Astrocyte of the spinal cord (primary cell): ENCODE measurements at regions not wholly inside any gene's neighbourhood (a gene's known extent, or its start where the extent isn't known, plus 50 kb on each side); places are given as distances from the start of the nearest gene placed in this dataset.
"Not testable (repeated sequence)": the region's sequence is repeated elsewhere in the genome, so short reads cannot be mapped to it uniquely, and the experiment has no call there.

Experiments
- DNase-seq: peaks from one replicate; pipeline ENCODE4 v3.0.0; 2011; ENCODE audit warnings: low read depth, low spot score
- H3K4me3 ChIP-seq: 2 replicates; pipeline ENCODE4 v1.5.1; 2011; ENCODE audit warnings: low read depth, mild to moderate bottlenecking, low read length, moderate library complexity
- CTCF ChIP-seq: IDR thresholded peaks from 2 replicates; pipeline ENCODE4 v1.5.1; 2012; ENCODE audit warnings: low read depth, mild to moderate bottlenecking, low read length, inconsistent platforms
- in situ Hi-C: cut with HindIII; loops from 2 replicates; pipeline ENCODE4 v1.10.0; 2017; ENCODE audit warnings: low sequenced_read_pairs

DNA sequence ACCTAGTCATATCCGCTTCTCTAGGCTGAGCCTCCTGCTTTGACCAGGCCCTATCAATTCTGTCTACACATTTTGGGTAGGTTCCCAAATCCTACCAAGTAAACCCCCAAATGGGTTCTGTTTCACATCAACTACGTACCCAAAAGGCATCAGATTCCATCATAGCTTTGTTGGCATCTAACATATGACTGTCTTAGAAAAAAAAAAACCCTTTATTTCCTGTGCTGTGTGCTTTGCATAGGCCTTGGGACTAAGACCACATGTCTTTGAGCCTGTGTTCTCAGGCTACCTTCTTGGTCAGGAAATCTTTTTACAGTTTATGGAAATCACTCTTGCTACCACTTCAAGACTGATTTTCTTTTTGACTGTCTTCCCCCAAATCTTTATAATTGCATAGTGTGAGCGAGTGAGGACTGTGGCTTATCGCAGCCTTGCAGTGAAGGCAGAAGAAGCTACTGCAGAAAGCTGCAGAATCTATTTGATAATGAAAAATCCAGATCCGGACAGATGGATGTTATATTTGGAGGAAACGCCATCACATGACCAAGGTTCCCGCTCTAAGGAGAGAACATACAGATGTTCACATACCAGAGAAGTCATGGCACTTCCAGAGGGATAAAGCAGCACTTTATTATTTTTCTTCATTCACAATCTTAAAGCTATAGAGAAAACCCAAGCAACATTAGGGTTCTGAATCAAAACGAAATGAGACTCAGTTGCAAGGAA, 111.2 kb downstream of the EOMES start:
- no peak for TF ChIP-seq CTCF
- no peak for DNase-seq
- in situ Hi-C loops: no loop called here
- H3K4me3 ChIP-seq: no peak overlapping the region

GRCh38 chr3:27607370-27607769, 114.8 kb downstream of the EOMES start:
- DNase-seq: peak; percentile 29
- in situ Hi-C loops: no loop called here
- no peak for TF ChIP-seq CTCF

GRCh38 chr3:27606537-27606936, 115.6 kb downstream of the EOMES start:
- in situ Hi-C loops: no loop called here

More at GRCh38 chr3:27607370-27607769, 114.8 kb downstream of the EOMES start:
- H3K4me3 ChIP-seq: no peak overlapping the region

GRCh38 chr3:27601311-27601710, 117.1 kb upstream of the SLC4A7 start:
- in situ Hi-C loops, H3K4me3 ChIP-seq, DNase-seq: not testable (repeated sequence)

More at GRCh38 chr3:27606537-27606936, 115.6 kb downstream of the EOMES start:
- no peak overlapping the region for H3K4me3 ChIP-seq
- peak; percentile 22 for DNase-seq
- no peak for TF ChIP-seq CTCF

- DNase-seq, H3K4me3 ChIP-seq: not testable (repeated sequence)
Observed at GRCh38 chr3:27599741-27600140, 115.6 kb upstream of the SLC4A7 start.

DNA sequence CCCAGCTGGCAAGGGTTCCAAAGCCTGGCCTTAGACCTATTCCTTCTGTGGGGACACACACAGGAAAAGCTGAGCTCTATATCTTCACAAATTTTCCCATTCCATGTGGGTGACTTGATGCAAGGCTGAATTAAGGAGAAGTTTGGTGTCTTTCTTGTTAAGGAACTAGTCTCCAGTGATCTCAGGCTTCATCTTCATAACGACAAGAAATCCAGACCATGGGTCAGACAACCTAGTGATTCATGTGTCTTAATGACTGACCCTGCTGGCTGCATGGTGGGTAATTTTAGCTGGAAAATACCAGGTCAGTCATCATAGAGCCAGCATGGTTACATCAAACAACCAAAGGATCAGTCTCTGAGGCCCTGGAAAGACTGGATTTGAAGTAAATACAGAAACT, 112.7 kb upstream of the SLC4A7 start:
- DNase-seq: peak; percentile 66
- no peak for TF ChIP-seq CTCF
- no peak overlapping the region for H3K4me3 ChIP-seq
- in situ Hi-C loops: no loop called here

More at GRCh38 chr3:27599741-27600140, 115.6 kb upstream of the SLC4A7 start:
- in situ Hi-C loops: not testable (repeated sequence)

- no peak for TF ChIP-seq CTCF
- no peak overlapping the region for H3K4me3 ChIP-seq
- DNase-seq: peak; percentile 82
- in situ Hi-C loops: no loop called here
Observed at GRCh38 chr3:27596334-27596841, 112.2 kb upstream of the SLC4A7 start.
